Lung (tissue), 11 donors: ENCODE measurements at regions not wholly inside any gene's neighbourhood (a gene's known extent, or its start where the extent isn't known, plus 50 kb on each side); places are given as distances from the start of the nearest gene placed in this dataset.

ENCODE experiments used
- ATAC-seq: fragments of 200-7000 bp; cut with Tn5 transposase; one replicate; pipeline ENCODE4 v1.9.1; 2020; ENCODE audit warnings: moderate number of reproducible peaks; ENCODE audit not compliant: insufficient read depth, low FRiP score
- DNase-seq, 3 donors: peaks; one replicate each; pipeline ENCODE4 v3.0.0-alpha.2; 2013 to 2017
- H3K27ac ChIP-seq, 2 donors: one replicate each; pipeline ENCODE4 v1.5.1; 2013; ENCODE audit warnings: mild to moderate bottlenecking in 2 of 2, moderate library complexity in 2 of 2, control low read depth in 1 of 2, inconsistent platforms in 1 of 2, low read depth in 1 of 2, low read length in 1 of 2
- H3K27me3 ChIP-seq, 3 donors: one replicate each; pipeline ENCODE4 v1.5.1; 2013; ENCODE audit warnings: low read length in 2 of 3; ENCODE audit not compliant: control insufficient read depth in 3 of 3, insufficient read depth in 3 of 3
- H3K36me3 ChIP-seq, 4 donors: one replicate each; pipeline ENCODE4 v1.5.1; 2013; ENCODE audit warnings: low read length in 4 of 4, mild to moderate bottlenecking in 1 of 4, moderate library complexity in 1 of 4; ENCODE audit not compliant: control insufficient read depth in 4 of 4, insufficient read depth in 4 of 4
- H3K4me1 ChIP-seq, 5 donors: one replicate each; pipeline ENCODE4 v1.5.1; 2013; ENCODE audit warnings: low read length in 5 of 5, mild to moderate bottlenecking in 2 of 5, moderate library complexity in 1 of 5; ENCODE audit not compliant: control insufficient read depth in 5 of 5, insufficient read depth in 5 of 5
- H3K4me3 ChIP-seq: one replicate; pipeline ENCODE4 v1.5.1; 2013; ENCODE audit warnings: mild to moderate bottlenecking, control low read depth, moderate library complexity
- H3K9ac ChIP-seq, 2 donors: one replicate each; pipeline ENCODE4 v1.5.1; 2013; ENCODE audit warnings: low read length in 2 of 2, control low read depth in 1 of 2; ENCODE audit not compliant: insufficient read depth in 1 of 2
- H3K9me3 ChIP-seq, 4 donors: one replicate each; pipeline ENCODE4 v1.5.1; 2013; ENCODE audit warnings: low read length in 3 of 4, mild to moderate bottlenecking in 1 of 4, moderate library complexity in 1 of 4; ENCODE audit not compliant: control insufficient read depth in 4 of 4, insufficient read depth in 3 of 4
- CTCF ChIP-seq: IDR thresholded peaks from 2 replicates; pipeline ENCODE4 v1.5.1; 2012; ENCODE audit warnings: mild to moderate bottlenecking; ENCODE audit errors: control extremely low read depth, extremely low read depth
- WGBS, 2 donors: extraction: QIAGEN DNeasy Blood & Tissue Kit; methylation state at CpG; one replicate each; pipeline ENCODE4 v1.1.7; 2013; 5-methylcytosine and 5-hydroxymethylcytosine counted together
- donor health status: control.
- donor health status: control.
- donor health status: Bipolar disorder and iron deficiency.
- donor health status: healthy.
- donor health status: DM: yes; HTN: yes; CAD: no.

- Histone ChIP-seq H3K4me3 (no peak overlapping the region), H3K27me3 (no peaks in the 10 kb centered on the region), H3K36me3 (no peaks in the 10 kb centered on the region), H3K4me1 (peaks cover 0 to 7% (median 0%) of the 10 kb centered on the region in 5 donors), H3K9me3 (no peaks in the 10 kb centered on the region), H3K27ac (no peak overlapping the region), H3K9ac (no peak overlapping the region)
- DNase-seq: no peak
- no peak for ATAC-seq
- 94% methylated on average over 6 of the region's 6 CpGs for WGBS, 2 donors
- no peak for TF ChIP-seq CTCF
Measured at GRCh38 chr6:112804638-112805330, 457.7 kb downstream of the RFPL4B start.

GRCh38 chr6:112806163-112806865 lies 459.2 kb downstream of the RFPL4B start:
- Histone ChIP-seq H3K9ac (no peak overlapping the region), H3K9me3 (no peaks in the 10 kb centered on the region), H3K36me3 (no peaks in the 10 kb centered on the region), H3K27me3 (no peaks in the 10 kb centered on the region), H3K27ac (no peak overlapping the region), H3K4me3 (no peak overlapping the region), H3K4me1 (peaks cover 0 to 7% (median 0%) of the 10 kb centered on the region in 5 donors)
- 89 to 94% methylated on average over 4 of the region's 4 CpGs for WGBS, 2 donors
- DNase-seq (no peak), ATAC-seq (no peak)
- no peak for TF ChIP-seq CTCF

GRCh38 chr6:112821476-112821875 lies 474.3 kb downstream of the RFPL4B start:
- H3K27ac ChIP-seq: no peak overlapping the region
- no peaks in the 10 kb centered on the region for H3K27me3 ChIP-seq
- H3K36me3 ChIP-seq: no peaks in the 10 kb centered on the region
- peaks cover 0 to 10% (median 0%) of the 10 kb centered on the region in 5 donors for H3K4me1 ChIP-seq
- no peak overlapping the region for H3K9ac ChIP-seq
- TF ChIP-seq CTCF: no peak
- H3K9me3 ChIP-seq: no peaks in the 10 kb centered on the region
- peak in 2 of 3 donors; percentile 58 to 59 for DNase-seq
- 67 to 72% methylated on average over 1 of the region's 1 CpG for WGBS, 2 donors
- ATAC-seq: no peak
- H3K4me3 ChIP-seq: no peak overlapping the region
